Mucosa of descending colon (tissue), 3 donors: ENCODE measurements at regions not wholly inside any gene's neighbourhood (a gene's known extent, or its start where the extent isn't known, plus 50 kb on each side); places are given as distances from the start of the nearest gene placed in this dataset.

ENCODE experiments used
- ATAC-seq: fragments of 200-7000 bp; cut with Tn5 transposase; one replicate; pipeline ENCODE4 v1.9.1; 2020; ENCODE audit warnings: mild to moderate bottlenecking, moderate library complexity
- DNase-seq, 3 donors: peaks; one replicate each; pipeline ENCODE4 v3.0.0-alpha.2; 2020
- H3K36me3 ChIP-seq: fragments of 200-600 bp; one replicate; pipeline ENCODE4 v1.8.0; 2021; ENCODE audit warnings: low read depth, mild to moderate bottlenecking
- H3K4me1 ChIP-seq: fragments of 200-600 bp; one replicate; pipeline ENCODE4 v1.8.0; 2021; ENCODE audit warnings: low read depth, mild to moderate bottlenecking
- H3K4me3 ChIP-seq: fragments of 200-600 bp; one replicate; pipeline ENCODE4 v1.8.0; 2021; ENCODE audit warnings: mild to moderate bottlenecking
- H3K9me3 ChIP-seq: fragments of 200-600 bp; one replicate; pipeline ENCODE4 v1.8.0; 2021; ENCODE audit warnings: mild to moderate bottlenecking
- intact Hi-C, 2 donors: fragments of 100-400 bp; cut with DNase I in 1 of 2; cut with micrococcal nuclease in 1 of 2; formaldehyde crosslinking; loops; one replicate each; pipeline versions ENCODE4 v1.11.0 to v1.11.1; 2022; cut with DNase I, micrococcal nuclease
- TF ChIP-seq, protein P1 (sequence below): fragments of 200-600 bp; IDR thresholded peaks from one replicate; pipeline ENCODE4 v1.8.0; 2022; ENCODE audit warnings: antibody characterized with exemption, mild to moderate bottlenecking
- donor health status: DM: no; HTN: no; CAD: no; lungs with moderate emphysema.
- donor health status: DM: no; HTN: no; CAD: no.
- donor health status: DM: no; HTN: yes; CAD: no.

DNA sequence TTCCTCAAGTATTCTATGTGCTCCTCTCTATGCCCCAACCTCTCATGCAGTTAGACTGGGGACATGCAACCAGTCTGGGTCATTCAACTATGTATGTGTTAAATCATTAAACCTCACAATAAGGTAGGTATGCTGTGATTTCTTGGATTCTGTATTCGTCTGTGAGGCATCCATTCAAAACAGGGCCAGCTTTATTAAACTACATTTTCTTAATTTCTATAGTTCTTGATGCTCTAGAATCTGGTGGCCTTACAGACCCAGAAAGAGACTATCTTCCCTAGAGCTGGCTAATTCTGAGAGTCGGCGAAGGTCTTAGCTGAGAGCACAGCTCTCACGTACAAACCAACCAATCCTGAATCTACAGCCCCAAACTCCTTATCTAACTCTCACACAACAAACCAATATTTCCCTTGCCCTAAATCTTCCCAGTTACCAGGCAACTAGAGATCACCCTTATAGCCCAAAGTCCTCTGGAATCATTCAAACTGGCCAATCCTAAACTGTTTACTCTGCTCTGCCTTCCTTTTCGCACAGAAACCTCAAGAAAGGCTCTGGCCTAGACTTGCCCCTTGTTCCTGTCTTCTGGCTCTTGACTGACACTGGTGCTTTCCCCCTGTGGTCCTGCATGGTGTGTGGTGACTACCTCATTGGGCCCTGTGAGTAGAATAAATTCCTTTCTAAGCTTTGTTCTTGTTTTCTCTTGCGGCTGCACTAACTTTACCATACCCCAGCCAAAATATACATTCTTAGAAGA is 203.5 kb upstream of the TET2 start:
- Histone ChIP-seq H3K4me1 (no peaks in the 10 kb centered on the region), H3K36me3 (no peaks in the 10 kb centered on the region), H3K4me3 (no peak overlapping the region), H3K9me3 (no peaks in the 10 kb centered on the region)
- no peak for DNase-seq
- TF ChIP-seq, protein P1, sequence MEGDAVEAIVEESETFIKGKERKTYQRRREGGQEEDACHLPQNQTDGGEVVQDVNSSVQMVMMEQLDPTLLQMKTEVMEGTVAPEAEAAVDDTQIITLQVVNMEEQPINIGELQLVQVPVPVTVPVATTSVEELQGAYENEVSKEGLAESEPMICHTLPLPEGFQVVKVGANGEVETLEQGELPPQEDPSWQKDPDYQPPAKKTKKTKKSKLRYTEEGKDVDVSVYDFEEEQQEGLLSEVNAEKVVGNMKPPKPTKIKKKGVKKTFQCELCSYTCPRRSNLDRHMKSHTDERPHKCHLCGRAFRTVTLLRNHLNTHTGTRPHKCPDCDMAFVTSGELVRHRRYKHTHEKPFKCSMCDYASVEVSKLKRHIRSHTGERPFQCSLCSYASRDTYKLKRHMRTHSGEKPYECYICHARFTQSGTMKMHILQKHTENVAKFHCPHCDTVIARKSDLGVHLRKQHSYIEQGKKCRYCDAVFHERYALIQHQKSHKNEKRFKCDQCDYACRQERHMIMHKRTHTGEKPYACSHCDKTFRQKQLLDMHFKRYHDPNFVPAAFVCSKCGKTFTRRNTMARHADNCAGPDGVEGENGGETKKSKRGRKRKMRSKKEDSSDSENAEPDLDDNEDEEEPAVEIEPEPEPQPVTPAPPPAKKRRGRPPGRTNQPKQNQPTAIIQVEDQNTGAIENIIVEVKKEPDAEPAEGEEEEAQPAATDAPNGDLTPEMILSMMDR: no peak
- no peak for ATAC-seq
- intact Hi-C loops: no loop called here

- DNase-seq: no peak
- TF ChIP-seq, protein P1: no peak
- H3K4me3 ChIP-seq: no peak overlapping the region
- no peak for ATAC-seq
- H3K4me1 ChIP-seq: no peaks in the 10 kb centered on the region
- intact Hi-C loops: no loop called here
- H3K36me3 ChIP-seq: no peaks in the 10 kb centered on the region
- no peaks in the 10 kb centered on the region for H3K9me3 ChIP-seq
These were observed 202.1 kb upstream of the TET2 start for GRCh38 chr4:104944596-104944995.

- H3K9me3 ChIP-seq: peaks cover 7% of the 10 kb centered on the region
- H3K4me3 ChIP-seq: no peak overlapping the region
- TF ChIP-seq, protein P1: no peak
- DNase-seq (peak in 2 of 3 donors; percentile 24 to 42), ATAC-seq (no peak)
- intact Hi-C loops: no loop called here
- H3K36me3 ChIP-seq: no peaks in the 10 kb centered on the region
- H3K4me1 ChIP-seq: peaks cover 5% of the 10 kb centered on the region
These were observed 182.1 kb upstream of the TET2 start for GRCh38 chr4:104964410-104965175.

DNA sequence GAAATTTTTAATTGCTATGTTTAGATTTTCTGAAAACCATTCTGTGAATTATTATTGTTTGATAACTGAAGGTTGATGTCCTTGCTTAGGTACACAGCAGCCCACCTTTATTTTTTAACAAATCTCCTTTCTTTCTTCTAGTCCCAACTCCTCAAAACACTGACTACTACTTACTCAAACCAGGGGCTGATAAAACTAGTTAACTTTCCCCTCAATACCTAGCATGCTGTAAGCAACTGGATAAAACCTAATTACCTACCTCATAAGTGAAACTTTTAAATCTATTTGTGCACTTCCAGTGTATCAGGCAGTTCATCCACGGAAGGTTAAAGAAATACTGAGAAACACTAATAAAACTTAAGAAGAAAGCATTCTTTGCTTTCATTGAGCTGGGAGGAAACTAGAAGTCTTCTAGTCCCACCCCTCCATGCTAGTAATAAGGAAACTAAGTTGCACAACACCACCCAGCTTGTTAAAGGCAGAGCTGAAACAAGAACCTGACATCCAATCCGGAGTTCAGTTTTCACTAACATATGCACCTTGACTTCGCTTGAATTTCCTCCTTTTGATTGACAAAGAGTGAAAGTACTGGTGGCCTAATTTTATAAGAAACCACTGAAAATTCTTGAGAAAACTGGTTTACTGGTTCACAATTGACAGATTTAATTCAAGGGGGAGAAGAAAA is 180.2 kb upstream of the TET2 start:
- TF ChIP-seq, protein P1: no peak
- peaks cover 1% of the 10 kb centered on the region for H3K9me3 ChIP-seq
- no peak overlapping the region for H3K4me3 ChIP-seq
- peak in 1 of 3 donors; percentile 75 for DNase-seq
- intact Hi-C loops: no loop called here
- peaks cover 5% of the 10 kb centered on the region for H3K4me1 ChIP-seq
- H3K36me3 ChIP-seq: no peaks in the 10 kb centered on the region
- peak; percentile 94 for ATAC-seq

GRCh38 chr4:104967034-104967401 is 179.7 kb upstream of the TET2 start:
- DNase-seq (peak; percentile 42 to 78 (median 52)), ATAC-seq (peak; percentile 91)
- no peak overlapping the region for H3K4me3 ChIP-seq
- TF ChIP-seq, protein P1: no peak
- peaks cover 5% of the 10 kb centered on the region for H3K4me1 ChIP-seq
- no peaks in the 10 kb centered on the region for H3K36me3 ChIP-seq
- H3K9me3 ChIP-seq: no peaks in the 10 kb centered on the region
- intact Hi-C loops: no loop called here
